Thoracic aorta (tissue), 2 donors: ENCODE measurements at regions not wholly inside any gene's neighbourhood (a gene's known extent, or its start where the extent isn't known, plus 50 kb on each side); places are given as distances from the start of the nearest gene placed in this dataset.

Experiments
- ATAC-seq: fragments of 150-250 bp; one replicate; pipeline ENCODE4 v1.8.0; 2017; ENCODE audit warnings: low read depth; ENCODE audit not compliant: insufficient number of reproducible peaks, low FRiP score
- DNase-seq: peaks from one replicate; pipeline ENCODE4 v3.0.0-alpha.2; 2020; ENCODE audit warnings: low spot score
- H3K27ac ChIP-seq, 2 donors: fragments of 200-600 bp; sonication (generic); 1 replicate in 1 of 2; 2 replicates in 1 of 2; pipeline ENCODE4 v1.5.1; 2016; ENCODE audit warnings: mild to moderate bottlenecking in 2 of 2, moderate library complexity in 2 of 2
- H3K27me3 ChIP-seq: fragments of 200-600 bp; sonication (generic); replicated peaks from 2 replicates; pipeline ENCODE4 v1.6.0; 2016; ENCODE audit warnings: mild to moderate bottlenecking; ENCODE audit not compliant: insufficient read depth
- H3K36me3 ChIP-seq: fragments of 200-600 bp; sonication (generic); one replicate; pipeline ENCODE4 v1.5.1; 2016
- H3K4me1 ChIP-seq, 2 donors: fragments of 200-600 bp; sonication (generic); 1 replicate in 1 of 2; 2 replicates in 1 of 2; pipeline versions ENCODE4 v1.5.1 to v1.6.0; 2016; ENCODE audit warnings: low read depth in 2 of 2, mild to moderate bottlenecking in 1 of 2; ENCODE audit not compliant: control insufficient read depth in 1 of 2
- H3K4me3 ChIP-seq: fragments of 200-600 bp; sonication (generic); 2 replicates; pipeline ENCODE4 v1.5.1; 2016; ENCODE audit warnings: mild to moderate bottlenecking
- H3K9me3 ChIP-seq: fragments of 200-600 bp; sonication (generic); 2 replicates; pipeline ENCODE4 v1.5.1; 2016
- TF ChIP-seq, protein P1 (sequence below): fragments of 200-600 bp; sonication (generic); IDR thresholded peaks from one replicate; pipeline ENCODE4 v1.5.1; 2019; ENCODE audit warnings: antibody characterized with exemption

DNA sequence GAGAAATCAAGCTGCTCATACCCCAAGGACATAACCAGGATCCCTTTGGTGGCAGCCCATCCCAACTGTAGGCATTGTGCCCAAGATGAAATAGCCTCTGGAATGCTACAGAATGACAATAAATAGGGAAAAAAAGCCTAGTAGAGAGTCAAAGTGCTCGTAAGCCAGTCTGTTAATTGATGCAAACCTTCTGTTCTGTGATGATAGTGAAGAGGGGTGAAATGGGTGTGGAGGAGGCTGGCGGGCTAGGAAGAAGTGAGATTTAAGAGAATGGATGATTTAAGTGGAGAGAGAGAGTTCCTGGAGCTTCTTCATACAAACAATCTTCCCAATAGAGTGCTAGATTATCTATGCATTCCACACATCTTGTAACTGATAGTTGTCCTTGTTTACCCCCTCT is 301.0 kb upstream of the PCSK5 start:
- Histone ChIP-seq H3K27me3 (no peaks in the 10 kb centered on the region), H3K4me1 (peaks cover 0 to 5% of the 10 kb centered on the region in 2 donors), H3K4me3 (no peak overlapping the region), H3K9me3 (no peaks in the 10 kb centered on the region), H3K36me3 (no peaks in the 10 kb centered on the region), H3K27ac (no peak overlapping the region)
- TF ChIP-seq, protein P1, sequence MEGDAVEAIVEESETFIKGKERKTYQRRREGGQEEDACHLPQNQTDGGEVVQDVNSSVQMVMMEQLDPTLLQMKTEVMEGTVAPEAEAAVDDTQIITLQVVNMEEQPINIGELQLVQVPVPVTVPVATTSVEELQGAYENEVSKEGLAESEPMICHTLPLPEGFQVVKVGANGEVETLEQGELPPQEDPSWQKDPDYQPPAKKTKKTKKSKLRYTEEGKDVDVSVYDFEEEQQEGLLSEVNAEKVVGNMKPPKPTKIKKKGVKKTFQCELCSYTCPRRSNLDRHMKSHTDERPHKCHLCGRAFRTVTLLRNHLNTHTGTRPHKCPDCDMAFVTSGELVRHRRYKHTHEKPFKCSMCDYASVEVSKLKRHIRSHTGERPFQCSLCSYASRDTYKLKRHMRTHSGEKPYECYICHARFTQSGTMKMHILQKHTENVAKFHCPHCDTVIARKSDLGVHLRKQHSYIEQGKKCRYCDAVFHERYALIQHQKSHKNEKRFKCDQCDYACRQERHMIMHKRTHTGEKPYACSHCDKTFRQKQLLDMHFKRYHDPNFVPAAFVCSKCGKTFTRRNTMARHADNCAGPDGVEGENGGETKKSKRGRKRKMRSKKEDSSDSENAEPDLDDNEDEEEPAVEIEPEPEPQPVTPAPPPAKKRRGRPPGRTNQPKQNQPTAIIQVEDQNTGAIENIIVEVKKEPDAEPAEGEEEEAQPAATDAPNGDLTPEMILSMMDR, result no peak
- DNase-seq (no peak), ATAC-seq (no peak)

DNA sequence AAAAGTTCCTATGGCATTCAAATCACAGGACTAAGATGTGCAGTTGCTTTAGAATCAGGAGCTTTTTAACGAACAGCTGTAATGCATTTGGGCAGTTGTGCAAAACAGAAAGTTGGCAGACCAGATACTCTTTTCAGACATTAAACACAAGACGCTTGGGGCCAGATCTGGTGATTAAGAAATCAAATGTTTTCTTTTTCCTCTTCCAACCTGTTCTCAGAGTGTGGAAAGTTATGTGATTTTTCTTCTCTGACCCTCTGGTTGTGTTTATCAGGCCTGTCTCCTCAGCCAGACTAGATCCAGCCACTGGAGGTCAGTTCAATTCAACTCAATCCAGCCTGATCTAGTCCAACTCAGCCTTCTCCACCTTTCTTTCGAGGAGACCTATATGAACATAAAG is 298.5 kb upstream of the PCSK5 start:
- TF ChIP-seq, protein P1, result no peak
- peaks cover 0 to 5% of the 10 kb centered on the region in 2 donors for H3K4me1 ChIP-seq
- H3K27ac ChIP-seq, result no peak overlapping the region
- H3K36me3 ChIP-seq, result no peaks in the 10 kb centered on the region
- ATAC-seq (peak; percentile 40), DNase-seq (no peak)
- no peaks in the 10 kb centered on the region for H3K9me3 ChIP-seq
- no peaks in the 10 kb centered on the region for H3K27me3 ChIP-seq
- no peak overlapping the region for H3K4me3 ChIP-seq

DNA sequence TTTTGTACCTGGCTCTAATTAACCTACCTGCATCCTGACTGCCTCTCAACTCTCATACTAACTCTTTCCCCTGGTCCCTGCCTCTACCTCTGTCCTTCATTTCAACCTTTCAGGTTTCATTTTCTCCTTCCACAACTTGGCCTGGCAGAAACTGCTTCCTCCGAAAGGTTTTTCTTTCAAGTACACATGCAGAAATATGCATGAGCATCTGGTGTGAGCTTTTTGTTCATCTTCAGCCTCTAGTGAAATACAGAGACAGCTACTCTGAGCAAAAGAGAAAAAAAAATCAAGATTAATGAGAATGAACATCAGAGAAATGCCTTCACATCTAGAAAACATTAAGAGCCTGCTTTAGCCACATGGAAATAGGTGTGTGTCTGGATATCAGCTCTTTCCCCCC is 297.9 kb upstream of the PCSK5 start:
- no peak overlapping the region for H3K27ac ChIP-seq
- H3K9me3 ChIP-seq, result no peaks in the 10 kb centered on the region
- no peak for DNase-seq
- H3K4me3 ChIP-seq, result no peak overlapping the region
- no peaks in the 10 kb centered on the region for H3K27me3 ChIP-seq
- ATAC-seq, result no peak
- TF ChIP-seq, protein P1, result no peak
- H3K4me1 ChIP-seq, result peaks cover 0 to 5% of the 10 kb centered on the region in 2 donors
- no peaks in the 10 kb centered on the region for H3K36me3 ChIP-seq

DNA sequence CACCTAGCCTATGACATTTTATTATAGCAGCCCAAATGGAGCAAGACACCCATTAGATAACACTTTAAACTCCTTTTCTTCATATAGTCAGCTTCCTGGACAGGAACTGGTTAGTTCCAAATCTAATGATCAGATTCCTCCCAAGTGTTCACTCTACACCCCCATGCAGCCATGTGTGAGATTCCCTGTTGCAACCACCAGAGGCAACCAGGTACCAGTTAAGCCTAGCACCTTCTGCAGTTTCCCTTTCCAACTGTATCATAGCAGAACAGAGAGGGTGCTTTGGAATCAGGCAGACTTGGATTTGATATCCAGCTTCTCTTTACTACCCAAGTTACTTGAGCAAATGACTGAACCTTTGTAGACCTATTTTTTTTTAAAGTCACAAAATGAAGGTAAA is 296.6 kb upstream of the PCSK5 start:
- Histone ChIP-seq H3K27me3 (no peaks in the 10 kb centered on the region), H3K4me1 (peaks cover 0 to 5% of the 10 kb centered on the region in 2 donors), H3K4me3 (no peak overlapping the region), H3K36me3 (no peaks in the 10 kb centered on the region), H3K9me3 (no peaks in the 10 kb centered on the region), H3K27ac (no peak overlapping the region)
- ATAC-seq (no peak), DNase-seq (no peak)
- TF ChIP-seq, protein P1, result no peak

DNA sequence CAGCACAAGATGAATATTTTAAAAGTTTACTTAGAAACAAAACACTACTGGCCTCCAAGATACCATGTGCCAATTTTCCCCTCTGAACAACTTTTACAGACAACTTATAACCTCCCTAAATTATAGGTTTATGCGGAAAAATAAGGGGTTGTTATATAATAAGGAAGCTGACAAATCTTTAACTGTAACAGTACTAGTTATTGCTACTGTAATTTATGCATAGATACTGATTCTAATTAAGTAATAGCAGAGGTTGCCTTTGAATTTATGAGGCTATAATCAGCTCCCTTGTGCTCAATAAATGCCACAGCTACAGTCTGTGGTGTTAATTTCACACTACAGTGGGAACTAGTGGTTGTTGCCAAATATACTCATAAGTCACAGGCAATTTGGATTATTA is 291.3 kb upstream of the PCSK5 start:
- H3K4me1 ChIP-seq, result no peaks in the 10 kb centered on the region
- TF ChIP-seq, protein P1, result no peak
- no peaks in the 10 kb centered on the region for H3K9me3 ChIP-seq
- no peak overlapping the region for H3K4me3 ChIP-seq
- no peak for DNase-seq
- H3K27me3 ChIP-seq, result no peaks in the 10 kb centered on the region
- ATAC-seq, result no peak
- H3K27ac ChIP-seq, result no peak overlapping the region
- no peaks in the 10 kb centered on the region for H3K36me3 ChIP-seq
